ENCODE measurements at regions not wholly inside any gene's neighbourhood (a gene's known extent, or its start where the extent isn't known, plus 50 kb on each side); places are given as distances from the start of the nearest gene placed in this dataset.

- TF ChIP-seq CTCF (tag by site-specific recombination; IDR thresholded peaks at IDR 0.05) (no peak), ZBTB48 (tag by site-specific recombination; IDR thresholded peaks at IDR 0.05) (no peak), PRDM2 (tag by site-specific recombination; IDR thresholded peaks at IDR 0.05; ENCODE audit: borderline replicate concordance) (no peak), ZNF580 (tag by site-specific recombination; IDR thresholded peaks at IDR 0.05) (no peak), ZNF639 (tag by site-specific recombination; IDR thresholded peaks at IDR 0.05) (no peak), SP7 (tag by site-specific recombination; IDR thresholded peaks at IDR 0.05) (no peak), ZEB2 (tag by site-specific recombination; IDR thresholded peaks at IDR 0.05) (no peak), AEBP2 (tag by site-specific recombination; IDR thresholded peaks at IDR 0.05; ENCODE audit: borderline replicate concordance) (no peak), ATF2 (tag by site-specific recombination; IDR thresholded peaks at IDR 0.05; ENCODE audit: low read depth) (no peak), ZNF768 (tag by site-specific recombination; IDR thresholded peaks at IDR 0.05) (no peak), ZFP3 (tag by site-specific recombination; IDR thresholded peaks at IDR 0.05; ENCODE audit: low read depth) (no peak)
Measured at GRCh38 chr10:28411136-28411460, 108.2 kb upstream of the MPP7 start.

Measured in HEK293 (cell line).